ENCODE measurements at regions not wholly inside any gene's neighbourhood (a gene's known extent, or its start where the extent isn't known, plus 50 kb on each side); places are given as distances from the start of the nearest gene placed in this dataset.

GRCh38 chr14:87579036-87579435 is 413.9 kb downstream of the GALC start:
- no peaks in the 10 kb centered on the region for H3K9me3 ChIP-seq
- no peaks in the 10 kb centered on the region for H3K4me1 ChIP-seq
- H3K27me3 ChIP-seq: no peaks in the 10 kb centered on the region
- intact Hi-C loops (cut with DNase I): no loop called here
- no peak for TF ChIP-seq POLR2A (IDR thresholded peaks at IDR 0.05)
- no peak for TF ChIP-seq CTCF (IDR thresholded peaks at IDR 0.05)
- H3K36me3 ChIP-seq: no peaks in the 10 kb centered on the region
- H3K27ac ChIP-seq: no peak overlapping the region
- 44 to 46% methylated on average over 2 of the region's 2 CpGs for WGBS, 2 donors
- no peak for DNase-seq
- H3K4me3 ChIP-seq: no peak overlapping the region

DNA sequence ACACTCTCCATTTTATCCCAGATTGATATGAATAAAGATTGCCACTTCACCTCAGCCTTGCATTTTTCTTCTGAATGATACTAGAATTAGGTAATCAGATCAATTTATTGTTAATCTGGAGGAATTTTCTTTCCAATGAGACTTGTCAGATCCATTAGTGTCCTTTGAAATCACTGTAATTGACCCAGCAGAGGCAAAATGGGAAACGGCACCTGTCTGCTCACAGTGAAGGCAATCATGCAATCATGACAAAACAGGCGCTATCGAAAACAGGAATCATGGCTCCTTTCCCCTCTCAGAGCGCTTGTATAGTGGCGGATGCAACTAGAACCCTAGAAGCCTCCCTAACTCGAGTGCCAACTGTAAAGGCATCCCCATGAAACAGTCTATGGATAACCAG is 417.6 kb downstream of the GALC start:
- no peaks in the 10 kb centered on the region for H3K27me3 ChIP-seq
- DNase-seq: no peak
- no peaks in the 10 kb centered on the region for H3K36me3 ChIP-seq
- H3K4me3 ChIP-seq: no peak overlapping the region
- H3K27ac ChIP-seq: no peak overlapping the region
- intact Hi-C loops (cut with DNase I): no loop called here
- no peak for TF ChIP-seq CTCF (IDR thresholded peaks at IDR 0.05)
- TF ChIP-seq POLR2A (IDR thresholded peaks at IDR 0.05): no peak
- 76 to 78% methylated on average over 6 of the region's 6 CpGs for WGBS, 2 donors
- H3K9me3 ChIP-seq: no peaks in the 10 kb centered on the region
- no peaks in the 10 kb centered on the region for H3K4me1 ChIP-seq

DNA sequence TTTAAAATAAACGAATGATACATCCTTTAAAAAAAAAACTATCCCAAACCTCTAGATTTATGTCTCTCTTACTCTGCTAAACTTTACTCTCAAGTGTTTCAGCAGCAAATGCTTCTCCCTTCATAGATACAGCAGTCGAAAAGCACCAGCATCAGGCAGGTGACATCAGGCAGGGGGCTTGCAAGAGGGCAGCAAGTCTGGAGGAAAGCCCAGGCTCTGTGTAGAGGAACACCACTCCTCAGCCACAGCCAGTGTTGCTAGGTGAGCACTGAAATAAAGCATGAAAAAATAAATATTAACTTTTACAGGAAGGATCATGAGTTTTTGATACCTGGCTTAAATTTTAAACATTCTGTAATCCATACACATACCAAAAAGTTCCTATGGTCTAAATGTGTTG is 419.4 kb downstream of the GALC start:
- no peak overlapping the region for H3K4me3 ChIP-seq
- no peak for DNase-seq
- WGBS, 2 donors: 36 to 53% methylated on average over 1 to 2 of the region's 2 CpGs
- intact Hi-C loops (cut with DNase I): no loop called here
- H3K4me1 ChIP-seq: no peaks in the 10 kb centered on the region
- no peaks in the 10 kb centered on the region for H3K9me3 ChIP-seq
- no peaks in the 10 kb centered on the region for H3K36me3 ChIP-seq
- H3K27ac ChIP-seq: no peak overlapping the region
- no peaks in the 10 kb centered on the region for H3K27me3 ChIP-seq
- TF ChIP-seq CTCF (IDR thresholded peaks at IDR 0.05) (no peak), POLR2A (IDR thresholded peaks at IDR 0.05) (no peak)

- intact Hi-C loops (cut with DNase I): no loop called here
- Histone ChIP-seq H3K4me1 (no peaks in the 10 kb centered on the region), H3K9me3 (no peaks in the 10 kb centered on the region), H3K36me3 (no peaks in the 10 kb centered on the region), H3K27ac (no peak overlapping the region), H3K4me3 (no peak overlapping the region), H3K27me3 (no peaks in the 10 kb centered on the region)
- DNase-seq: no peak
- WGBS, 2 donors: 33 to 48% methylated on average over 4 of the region's 4 CpGs
- no peak for TF ChIP-seq POLR2A (IDR thresholded peaks at IDR 0.05)
- no peak for TF ChIP-seq CTCF (IDR thresholded peaks at IDR 0.05)
Measured at GRCh38 chr14:87567618-87568295, 425.2 kb downstream of the GALC start.

DNA sequence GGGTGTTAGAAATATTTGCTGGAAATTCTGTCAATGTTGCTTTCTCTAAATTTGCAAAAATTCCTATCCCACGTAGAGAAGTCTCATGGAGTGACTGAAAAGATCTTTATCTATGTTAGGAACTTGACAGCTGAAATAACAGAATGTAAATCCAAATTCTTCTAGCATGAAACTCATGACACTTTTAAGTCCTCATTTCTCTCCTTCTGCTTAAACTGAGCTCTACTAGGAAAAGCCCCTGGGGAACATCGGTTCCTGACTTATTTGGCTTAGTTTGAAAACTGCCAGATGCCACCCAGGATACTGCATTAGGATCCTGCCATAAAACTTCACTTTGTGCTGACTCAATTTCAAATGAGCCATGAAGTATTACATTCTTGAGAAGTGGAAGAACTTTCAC is 426.0 kb downstream of the GALC start:
- 3 to 10% methylated on average over 2 of the region's 2 CpGs for WGBS, 2 donors
- no peak overlapping the region for H3K27ac ChIP-seq
- no peak overlapping the region for H3K4me3 ChIP-seq
- TF ChIP-seq POLR2A (IDR thresholded peaks at IDR 0.05): no peak
- TF ChIP-seq CTCF (IDR thresholded peaks at IDR 0.05): no peak
- H3K36me3 ChIP-seq: no peaks in the 10 kb centered on the region
- H3K9me3 ChIP-seq: no peaks in the 10 kb centered on the region
- DNase-seq: no peak
- intact Hi-C loops (cut with DNase I): no loop called here
- H3K4me1 ChIP-seq: no peaks in the 10 kb centered on the region
- no peaks in the 10 kb centered on the region for H3K27me3 ChIP-seq

Data from esophagus squamous epithelium (tissue), 5 donors.